NT2/D1 (cell line): ENCODE measurements at regions not wholly inside any gene's neighbourhood (a gene's known extent, or its start where the extent isn't known, plus 50 kb on each side); places are given as distances from the start of the nearest gene placed in this dataset.

Experiments used
- DNase-seq: peaks from one replicate; pipeline ENCODE4 v3.0.0-alpha.2; 2011; ENCODE audit warnings: low read depth, low spot score
- H3K27me3 ChIP-seq: 2 replicates; pipeline ENCODE4 v1.6.0; 2011; ENCODE audit warnings: mild to moderate bottlenecking; ENCODE audit not compliant: insufficient read length, insufficient read depth
- H3K36me3 ChIP-seq: 2 replicates; pipeline ENCODE4 v1.6.1; 2011; ENCODE audit warnings: mild to moderate bottlenecking, low read length, mixed read lengths; ENCODE audit not compliant: insufficient read depth, insufficient read length
- H3K4me1 ChIP-seq: 2 replicates; pipeline ENCODE4 v1.5.1; 2011; ENCODE audit not compliant: insufficient read depth, insufficient read length
- H3K4me3 ChIP-seq: 2 replicates; pipeline ENCODE4 v1.5.1; 2011; ENCODE audit warnings: low read depth; ENCODE audit not compliant: insufficient read length
- H3K9ac ChIP-seq: 2 replicates; pipeline ENCODE4 v1.6.0; 2011; ENCODE audit warnings: low read depth; ENCODE audit not compliant: insufficient read length
- H3K9me3 ChIP-seq: 2 replicates; pipeline ENCODE4 v1.5.1; 2011; ENCODE audit warnings: mild to moderate bottlenecking, low read length; ENCODE audit not compliant: insufficient read depth
- SUZ12 ChIP-seq: IDR thresholded peaks from 2 replicates; pipeline ENCODE4 v1.6.1; 2011; ENCODE audit not compliant: insufficient read length, insufficient read depth; ENCODE audit errors: extremely low read depth
- YY1 ChIP-seq: IDR thresholded peaks from 2 replicates; pipeline ENCODE4 v1.6.1; 2011; ENCODE audit not compliant: insufficient read length, insufficient read depth
- ZNF274 ChIP-seq: IDR thresholded peaks from 2 replicates; pipeline ENCODE4 v1.6.1; 2011; ENCODE audit warnings: mild to moderate bottlenecking, low read depth, low read length

DNA sequence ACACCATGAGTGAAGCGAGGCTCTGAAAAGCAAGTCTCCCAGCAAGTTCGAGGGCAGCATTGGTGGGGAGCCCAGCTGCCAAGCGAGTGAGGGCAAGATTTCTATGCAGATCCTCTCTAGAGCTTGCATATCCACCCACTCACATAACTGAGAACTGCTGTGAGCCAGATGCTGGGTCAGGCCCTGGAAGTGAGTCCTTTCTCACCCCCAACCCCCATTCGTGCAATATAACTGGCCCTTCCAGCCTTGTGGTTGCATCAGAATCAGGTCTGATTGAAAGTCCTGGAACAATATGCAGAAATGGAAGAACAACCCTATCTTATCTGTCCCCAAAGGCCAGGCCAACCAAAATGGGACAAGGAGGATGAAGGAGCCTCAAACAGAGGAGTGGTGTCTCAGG is 146.6 kb downstream of the IRX5 start:
- Histone ChIP-seq H3K4me3 (no peak overlapping the region), H3K27me3 (peaks cover 3% of the 10 kb centered on the region), H3K9me3 (no peaks in the 10 kb centered on the region), H3K36me3 (no peaks in the 10 kb centered on the region), H3K4me1 (no peaks in the 10 kb centered on the region), H3K9ac (no peak overlapping the region)
- no peak for DNase-seq
- TF ChIP-seq SUZ12 (no peak), YY1 (no peak), ZNF274 (no peak)

- TF ChIP-seq YY1: no peak
- TF ChIP-seq ZNF274: no peak
- TF ChIP-seq SUZ12: no peak
- H3K9ac ChIP-seq: no peak overlapping the region
- no peaks in the 10 kb centered on the region for H3K9me3 ChIP-seq
Observed at GRCh38 chr16:55078153-55078552, 147.5 kb downstream of the IRX5 start.

GRCh38 chr16:55078699-55079410 is 148.2 kb downstream of the IRX5 start:
- no peaks in the 10 kb centered on the region for H3K4me1 ChIP-seq
- H3K9ac ChIP-seq: no peak overlapping the region
- DNase-seq: no peak
- no peak overlapping the region for H3K4me3 ChIP-seq
- no peaks in the 10 kb centered on the region for H3K9me3 ChIP-seq
- TF ChIP-seq SUZ12 (no peak), YY1 (no peak), ZNF274 (no peak)
- H3K36me3 ChIP-seq: no peaks in the 10 kb centered on the region
- H3K27me3 ChIP-seq: peaks cover 3% of the 10 kb centered on the region

More at GRCh38 chr16:55078153-55078552, 147.5 kb downstream of the IRX5 start:
- H3K4me1 ChIP-seq: no peaks in the 10 kb centered on the region
- H3K27me3 ChIP-seq: peaks cover 3% of the 10 kb centered on the region
- no peak for DNase-seq
- no peak overlapping the region for H3K4me3 ChIP-seq
- H3K36me3 ChIP-seq: no peaks in the 10 kb centered on the region

DNA sequence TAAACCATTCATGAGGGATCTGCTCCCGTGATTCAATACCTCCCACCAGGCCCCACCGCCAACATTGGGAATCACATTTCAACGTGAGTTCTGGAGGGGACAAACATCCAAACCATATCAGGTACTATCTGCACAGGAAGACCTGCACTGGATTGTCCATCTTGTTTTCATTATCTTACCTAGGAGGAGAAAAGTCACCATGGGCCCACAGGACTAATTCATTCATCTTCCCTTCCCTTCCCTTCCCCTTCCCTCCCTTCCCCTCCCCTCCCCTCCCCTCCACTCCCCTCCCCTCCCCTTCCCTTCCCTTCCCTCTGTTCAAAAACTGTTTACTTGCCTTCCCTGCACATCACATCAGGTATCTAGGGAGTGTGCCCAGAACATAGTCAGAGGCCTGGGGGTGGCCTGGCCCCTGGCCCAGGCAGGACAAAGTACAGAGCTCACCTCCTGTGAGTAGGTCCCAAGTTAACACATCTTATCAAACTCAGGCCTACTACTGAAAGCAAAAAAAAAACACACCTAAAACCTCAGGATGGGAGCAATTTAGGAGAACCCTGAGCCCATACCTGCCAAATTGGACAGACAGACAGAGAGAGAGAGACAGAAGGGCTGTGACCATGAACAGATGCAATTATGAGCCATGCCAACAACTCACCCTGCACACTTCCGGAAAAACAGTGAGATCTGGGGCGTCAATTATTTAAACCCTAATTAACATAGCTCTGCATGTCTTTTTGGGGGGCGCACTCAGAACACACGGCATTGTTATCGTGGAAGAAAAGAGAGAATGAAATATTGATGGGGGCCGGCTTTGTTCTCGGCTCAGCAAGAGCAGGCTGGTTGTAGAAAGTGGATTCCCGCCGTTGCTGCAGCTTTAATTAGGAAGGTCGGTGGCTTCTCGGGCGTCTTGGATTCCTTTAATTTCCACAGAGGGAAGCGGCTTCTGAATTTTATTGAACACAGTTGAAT is 151.2 kb downstream of the IRX5 start:
- Histone ChIP-seq H3K27me3 (peaks cover 3% of the 10 kb centered on the region), H3K36me3 (no peaks in the 10 kb centered on the region), H3K4me3 (no peak overlapping the region), H3K4me1 (no peaks in the 10 kb centered on the region), H3K9me3 (no peaks in the 10 kb centered on the region), H3K9ac (no peak overlapping the region)
- no peak for DNase-seq
- no peak for TF ChIP-seq SUZ12
- TF ChIP-seq ZNF274: no peak
- TF ChIP-seq YY1: no peak

DNA sequence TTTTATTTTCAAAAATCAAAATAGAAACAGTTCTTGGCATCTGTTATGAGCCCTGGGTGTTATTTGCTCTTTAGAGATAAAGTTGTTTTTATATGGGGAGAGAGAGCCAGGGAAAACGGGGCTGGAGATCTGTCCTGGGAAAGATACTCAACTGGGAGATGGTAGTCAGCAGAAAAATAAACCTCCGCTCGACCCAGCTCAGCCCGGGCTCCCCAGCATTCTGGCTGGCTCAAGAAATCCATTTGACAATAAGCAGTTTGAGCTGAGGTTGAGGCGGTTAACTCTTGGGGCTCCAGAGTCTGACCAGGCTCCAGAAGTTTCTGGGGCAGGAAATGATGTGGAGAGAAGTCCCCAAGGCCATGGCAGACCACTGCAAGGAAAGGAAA is 151.9 kb downstream of the IRX5 start:
- Histone ChIP-seq H3K4me3 (no peak overlapping the region), H3K9me3 (no peaks in the 10 kb centered on the region), H3K4me1 (no peaks in the 10 kb centered on the region), H3K9ac (no peak overlapping the region), H3K27me3 (peaks cover 3% of the 10 kb centered on the region), H3K36me3 (no peaks in the 10 kb centered on the region)
- TF ChIP-seq SUZ12 (no peak), YY1 (no peak), ZNF274 (no peak)
- no peak for DNase-seq

DNA sequence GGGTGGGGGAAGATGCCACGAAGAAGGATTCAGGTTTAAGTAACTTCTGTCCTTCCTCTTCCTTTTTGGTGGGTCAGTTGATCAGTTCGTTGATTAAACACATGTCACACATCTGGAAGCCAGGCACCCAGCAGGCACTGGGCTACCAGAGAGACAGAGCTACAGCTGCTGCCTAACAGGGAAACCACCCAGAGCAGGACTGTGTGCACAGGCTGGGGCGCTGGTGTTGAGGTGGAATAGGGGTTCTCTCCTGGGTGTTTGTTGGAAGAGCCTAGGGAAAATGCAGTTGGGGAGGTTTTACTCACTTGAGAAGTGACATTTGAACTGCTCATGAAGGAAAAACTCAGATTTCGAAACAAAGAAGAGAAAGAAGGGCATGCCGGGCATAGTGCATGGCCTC is 152.4 kb downstream of the IRX5 start:
- TF ChIP-seq ZNF274 (no peak), YY1 (no peak), SUZ12 (no peak)
- Histone ChIP-seq H3K4me1 (no peaks in the 10 kb centered on the region), H3K36me3 (no peaks in the 10 kb centered on the region), H3K9ac (no peak overlapping the region), H3K4me3 (no peak overlapping the region), H3K27me3 (peaks cover 3% of the 10 kb centered on the region), H3K9me3 (no peaks in the 10 kb centered on the region)
- no peak for DNase-seq

DNA sequence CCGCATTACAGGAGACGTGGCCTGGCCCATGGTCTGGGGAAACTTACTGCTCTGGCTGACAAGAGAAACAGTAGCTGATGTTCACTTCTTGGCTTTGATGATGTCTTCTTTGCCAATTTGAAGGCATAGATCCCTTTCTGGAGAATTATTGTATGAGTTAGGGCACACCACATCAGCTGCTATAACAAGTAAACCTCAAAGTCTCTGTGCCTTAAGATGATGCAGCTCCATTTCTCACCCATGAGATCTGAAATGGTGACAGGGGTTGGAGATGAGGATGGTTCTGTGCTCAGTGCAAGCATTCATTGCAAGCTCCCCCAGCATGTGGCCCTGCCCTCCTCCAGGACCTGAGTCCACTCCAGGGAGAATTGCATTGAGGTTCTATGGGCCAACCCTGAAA is 157.4 kb downstream of the IRX5 start:
- peaks cover 3% of the 10 kb centered on the region for H3K4me1 ChIP-seq
- no peak for TF ChIP-seq ZNF274
- no peak for TF ChIP-seq YY1
- no peak for TF ChIP-seq SUZ12
- H3K9me3 ChIP-seq: no peaks in the 10 kb centered on the region; the same call in 1 of the 2 replicates
- no peak for DNase-seq
- no peak overlapping the region for H3K9ac ChIP-seq
- H3K4me3 ChIP-seq: no peak overlapping the region
- H3K36me3 ChIP-seq: no peaks in the 10 kb centered on the region
- no peaks in the 10 kb centered on the region for H3K27me3 ChIP-seq
